H1 (cell line): ENCODE measurements at regions not wholly inside any gene's neighbourhood (a gene's known extent, or its start where the extent isn't known, plus 50 kb on each side); places are given as distances from the start of the nearest gene placed in this dataset.

Experiments
- CREB1 ChIP-seq: IDR thresholded peaks from 2 replicates; pipeline ENCODE4 v1.6.1; 2012; ENCODE audit warnings: inconsistent platforms
- CTCF ChIP-seq, 3 experiments: IDR thresholded peaks; 1 replicate in 2 of 3; 2 replicates in 1 of 3; pipeline versions ENCODE4 v1.5.1 to v1.6.1; 2011; ENCODE audit warnings: low read length in 3 of 3, mild to moderate bottlenecking in 3 of 3, inconsistent platforms in 2 of 3, low read depth in 1 of 3, moderate library complexity in 1 of 3; ENCODE audit not compliant: insufficient read depth in 1 of 3; ENCODE audit errors: control extremely low read depth in 1 of 3
- GABPA ChIP-seq: IDR thresholded peaks from 2 replicates; pipeline ENCODE4 v1.6.1; 2011; ENCODE audit warnings: mild to moderate bottlenecking, low read length, moderate library complexity, borderline replicate concordance; ENCODE audit not compliant: insufficient read depth
- GTF2F1 ChIP-seq: IDR thresholded peaks from 2 replicates; pipeline ENCODE4 v1.6.1; 2012; ENCODE audit warnings: low read depth, low read length, improper control_type of control experiment, borderline replicate concordance
- JUND ChIP-seq: IDR thresholded peaks from 2 replicates; pipeline ENCODE4 v1.6.1; 2011; ENCODE audit warnings: mild to moderate bottlenecking, improper control_type of control experiment, low read length
- NANOG ChIP-seq: IDR thresholded peaks from 2 replicates; pipeline ENCODE4 v1.6.1; 2011; ENCODE audit warnings: low read length, low read depth, mild to moderate bottlenecking, inconsistent platforms; ENCODE audit not compliant: insufficient read depth, poor library complexity, severe bottlenecking
- RAD21 ChIP-seq, 2 experiments: IDR thresholded peaks in 1 of 2; conservative IDR thresholded peaks in 1 of 2; 2 replicates each; pipeline ENCODE4 v1.6.1; 2011; ENCODE audit warnings: low read depth in 2 of 2, low read length in 2 of 2, improper control_type of control experiment in 1 of 2, inconsistent platforms in 1 of 2, mild to moderate bottlenecking in 1 of 2, moderate library complexity in 1 of 2

DNA sequence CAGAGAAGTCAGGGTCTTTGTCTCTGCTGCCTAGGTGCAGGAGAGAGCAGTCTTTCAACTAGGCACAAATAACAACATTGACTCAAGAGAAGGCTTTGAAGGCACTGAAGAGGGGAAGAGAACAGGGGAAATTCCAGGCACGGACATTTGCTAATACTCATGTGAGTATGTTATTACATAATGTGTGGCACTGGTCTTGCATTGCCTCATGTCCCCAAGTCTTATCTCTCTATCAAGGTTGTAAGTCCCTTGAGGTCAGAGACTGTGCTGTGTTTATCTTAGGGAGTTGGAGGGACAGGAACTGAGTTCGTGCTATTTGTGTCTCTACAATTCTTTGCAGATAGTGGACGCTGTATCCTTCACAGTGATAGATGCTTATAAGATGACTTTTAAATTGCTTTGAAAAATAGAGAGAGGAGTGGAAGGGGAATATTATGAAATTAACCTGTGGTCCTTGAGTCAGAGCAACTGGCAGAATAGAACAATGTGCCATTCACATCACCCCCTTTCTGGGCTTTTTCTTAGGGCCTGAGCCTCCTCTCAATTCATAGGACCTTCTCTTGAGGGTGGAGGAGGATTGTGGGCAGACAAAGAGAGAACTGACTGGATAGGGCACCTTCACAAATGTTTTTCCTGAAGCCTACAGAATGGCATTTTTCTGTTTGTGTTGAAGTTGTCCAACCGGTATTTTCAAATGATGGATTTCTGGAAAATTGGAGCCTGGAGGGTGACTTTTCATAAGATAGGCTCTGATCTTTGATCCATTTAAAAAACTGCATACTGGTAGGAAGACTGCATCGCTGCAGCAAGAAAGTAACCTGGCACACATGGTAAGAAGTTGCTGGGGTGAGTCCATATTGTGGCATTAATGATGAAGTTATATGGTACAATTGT is 96.6 kb upstream of the CXCR4 start (continued):
- no peak for TF ChIP-seq GABPA
- TF ChIP-seq GTF2F1, result no peak
- no peak for TF ChIP-seq NANOG
- TF ChIP-seq CREB1, result no peak
- no peak for TF ChIP-seq RAD21 (IDR thresholded peaks at IDR 0.05 in 1 of 2, conservative IDR thresholded peaks at IDR 0.05 in 1 of 2; ENCODE audit: low read depth in 2 of 2, low read length in 2 of 2)
- TF ChIP-seq CTCF (IDR thresholded peaks at IDR 0.05; ENCODE audit: control extremely low read depth in 1 of 3, insufficient read depth in 1 of 3, low read depth in 1 of 3, low read length in 3 of 3), result no peak
- TF ChIP-seq JUND, result no peak
